Glutamatergic neuron (in vitro differentiated cells): ENCODE measurements at regions not wholly inside any gene's neighbourhood (a gene's known extent, or its start where the extent isn't known, plus 50 kb on each side); places are given as distances from the start of the nearest gene placed in this dataset.

ENCODE experiments used
- DNase-seq: peaks from one replicate; pipeline ENCODE4 v3.0.0; 2022
- H3K27ac Mint-ChIP-seq: one replicate; pipeline ENCODE4 v1.8.0; 2020; ENCODE audit warnings: mild to moderate bottlenecking, mixed read lengths, inconsistent platforms; ENCODE audit not compliant: unreplicated experiment
- H3K27me3 Mint-ChIP-seq: one replicate; pipeline ENCODE4 v1.8.0; 2020; ENCODE audit warnings: mild to moderate bottlenecking, moderate library complexity, mixed read lengths, inconsistent platforms; ENCODE audit not compliant: unreplicated experiment
- H3K36me3 Mint-ChIP-seq: one replicate; pipeline ENCODE4 v1.8.0; 2020; ENCODE audit warnings: mild to moderate bottlenecking, mixed read lengths, inconsistent platforms; ENCODE audit not compliant: unreplicated experiment
- H3K4me1 Mint-ChIP-seq: one replicate; pipeline ENCODE4 v1.8.0; 2020; ENCODE audit warnings: mild to moderate bottlenecking, low read depth, mixed read lengths, inconsistent platforms; ENCODE audit not compliant: unreplicated experiment
- H3K4me3 Mint-ChIP-seq: one replicate; pipeline ENCODE4 v1.8.0; 2020; ENCODE audit warnings: mild to moderate bottlenecking, mixed read lengths, inconsistent platforms; ENCODE audit not compliant: unreplicated experiment
- H3K9me3 Mint-ChIP-seq: one replicate; pipeline ENCODE4 v1.8.0; 2020; ENCODE audit warnings: mild to moderate bottlenecking, moderate library complexity, mixed read lengths, inconsistent platforms; ENCODE audit not compliant: unreplicated experiment
- TF ChIP-seq, protein P1 (sequence below): fragments of 200-600 bp; sonication (generic); IDR thresholded peaks from one replicate; pipeline ENCODE4 v1.5.0; 2021; ENCODE audit not compliant: partially characterized antibody, unreplicated experiment

DNA sequence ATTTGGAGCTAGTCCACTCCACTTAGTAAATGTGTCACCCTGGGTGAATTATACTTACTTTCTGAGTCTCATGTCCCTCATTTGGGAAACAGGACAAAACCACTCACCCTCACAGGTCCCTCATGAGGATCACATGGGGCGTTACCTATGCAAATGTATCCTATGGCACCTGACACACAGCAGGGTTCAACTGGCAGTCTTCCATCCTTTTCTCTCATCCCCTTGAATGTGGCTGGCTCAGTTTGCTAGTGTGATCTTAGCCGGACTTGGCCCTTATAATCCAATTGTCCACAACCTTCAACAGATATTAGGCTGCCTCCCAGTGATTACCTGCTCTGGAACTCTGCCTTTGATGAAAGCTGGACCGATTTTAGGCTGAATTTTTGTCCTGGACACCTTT, 308.8 kb downstream of the MAP2K6 start:
- Mint-ChIP-seq H3K4me3 (no peak overlapping the region), H3K9me3 (no peaks in the 10 kb centered on the region), H3K27me3 (peaks cover 2% of the 10 kb centered on the region), H3K4me1 (no peaks in the 10 kb centered on the region), H3K27ac (no peak overlapping the region), H3K36me3 (no peaks in the 10 kb centered on the region)
- TF ChIP-seq, protein P1, sequence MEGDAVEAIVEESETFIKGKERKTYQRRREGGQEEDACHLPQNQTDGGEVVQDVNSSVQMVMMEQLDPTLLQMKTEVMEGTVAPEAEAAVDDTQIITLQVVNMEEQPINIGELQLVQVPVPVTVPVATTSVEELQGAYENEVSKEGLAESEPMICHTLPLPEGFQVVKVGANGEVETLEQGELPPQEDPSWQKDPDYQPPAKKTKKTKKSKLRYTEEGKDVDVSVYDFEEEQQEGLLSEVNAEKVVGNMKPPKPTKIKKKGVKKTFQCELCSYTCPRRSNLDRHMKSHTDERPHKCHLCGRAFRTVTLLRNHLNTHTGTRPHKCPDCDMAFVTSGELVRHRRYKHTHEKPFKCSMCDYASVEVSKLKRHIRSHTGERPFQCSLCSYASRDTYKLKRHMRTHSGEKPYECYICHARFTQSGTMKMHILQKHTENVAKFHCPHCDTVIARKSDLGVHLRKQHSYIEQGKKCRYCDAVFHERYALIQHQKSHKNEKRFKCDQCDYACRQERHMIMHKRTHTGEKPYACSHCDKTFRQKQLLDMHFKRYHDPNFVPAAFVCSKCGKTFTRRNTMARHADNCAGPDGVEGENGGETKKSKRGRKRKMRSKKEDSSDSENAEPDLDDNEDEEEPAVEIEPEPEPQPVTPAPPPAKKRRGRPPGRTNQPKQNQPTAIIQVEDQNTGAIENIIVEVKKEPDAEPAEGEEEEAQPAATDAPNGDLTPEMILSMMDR: no peak
- DNase-seq: no peak

DNA sequence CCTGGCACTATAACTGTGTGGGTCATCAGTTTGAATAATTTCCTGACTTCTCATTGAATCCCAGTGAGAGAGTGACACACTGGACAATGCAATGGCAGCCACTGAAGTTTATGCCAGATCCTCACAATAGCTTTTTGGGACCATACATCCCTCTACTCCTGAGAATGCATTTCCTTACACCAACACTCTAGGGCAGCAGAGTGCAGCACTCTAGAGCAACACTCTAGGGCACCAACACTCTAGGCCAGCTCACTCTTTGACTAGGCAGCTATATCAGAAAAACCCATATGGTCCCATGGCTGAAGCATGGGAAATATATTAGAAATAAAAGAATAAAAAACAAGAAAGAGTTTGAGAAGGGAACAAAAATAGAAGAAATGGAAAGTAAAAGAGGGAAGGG, 309.2 kb downstream of the MAP2K6 start:
- H3K27me3 Mint-ChIP-seq: peaks cover 2% of the 10 kb centered on the region
- H3K4me1 Mint-ChIP-seq: no peaks in the 10 kb centered on the region
- H3K36me3 Mint-ChIP-seq: no peaks in the 10 kb centered on the region
- H3K4me3 Mint-ChIP-seq: no peak overlapping the region
- TF ChIP-seq, protein P1: no peak
- H3K27ac Mint-ChIP-seq: no peak overlapping the region
- DNase-seq: no peak
- H3K9me3 Mint-ChIP-seq: no peaks in the 10 kb centered on the region

DNA sequence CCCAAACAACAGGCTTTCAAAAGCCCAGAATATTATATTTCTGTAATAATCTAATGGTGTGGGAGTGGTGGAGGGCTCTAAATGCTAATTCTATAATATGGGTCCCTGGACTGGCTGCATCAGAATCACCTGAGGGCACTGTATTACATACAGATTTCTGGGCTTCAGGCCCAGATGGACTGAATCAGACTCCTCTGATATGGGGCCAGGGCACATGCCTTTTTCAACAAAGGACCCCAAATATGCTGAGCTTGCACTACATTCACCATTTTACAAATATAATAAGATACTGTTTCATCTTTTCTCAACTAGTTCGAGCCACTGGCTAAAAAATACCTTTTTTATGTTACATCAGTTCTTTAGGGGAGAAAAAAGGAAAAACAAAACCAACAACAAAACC, 309.7 kb downstream of the MAP2K6 start:
- no peak for DNase-seq
- H3K36me3 Mint-ChIP-seq: no peaks in the 10 kb centered on the region
- no peaks in the 10 kb centered on the region for H3K9me3 Mint-ChIP-seq
- H3K27ac Mint-ChIP-seq: no peak overlapping the region
- H3K4me3 Mint-ChIP-seq: no peak overlapping the region
- TF ChIP-seq, protein P1: no peak
- H3K27me3 Mint-ChIP-seq: peaks cover 2% of the 10 kb centered on the region
- no peaks in the 10 kb centered on the region for H3K4me1 Mint-ChIP-seq

DNA sequence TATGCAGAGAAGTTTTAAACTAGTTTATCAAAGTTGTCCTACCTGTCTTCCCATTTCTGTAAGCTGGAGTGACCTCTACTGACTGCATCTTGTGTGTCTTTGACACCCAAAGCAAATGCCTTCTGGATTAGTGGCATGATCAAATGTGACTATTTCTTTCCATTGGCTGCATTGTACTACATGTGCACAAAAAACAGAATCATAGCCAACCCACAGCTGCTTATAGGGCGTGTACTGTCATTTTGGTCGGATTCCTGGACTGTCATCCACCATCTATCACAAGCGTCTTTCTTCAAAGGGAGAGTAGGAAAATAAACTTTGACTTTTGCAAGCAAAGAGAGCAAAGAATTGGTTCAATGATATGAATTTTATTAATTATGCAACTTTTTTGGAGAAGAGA, 310.6 kb downstream of the MAP2K6 start:
- Mint-ChIP-seq H3K27me3 (peaks cover 2% of the 10 kb centered on the region), H3K9me3 (no peaks in the 10 kb centered on the region), H3K36me3 (no peaks in the 10 kb centered on the region), H3K4me3 (no peak overlapping the region), H3K27ac (no peak overlapping the region), H3K4me1 (no peaks in the 10 kb centered on the region)
- DNase-seq: no peak
- TF ChIP-seq, protein P1: no peak

DNA sequence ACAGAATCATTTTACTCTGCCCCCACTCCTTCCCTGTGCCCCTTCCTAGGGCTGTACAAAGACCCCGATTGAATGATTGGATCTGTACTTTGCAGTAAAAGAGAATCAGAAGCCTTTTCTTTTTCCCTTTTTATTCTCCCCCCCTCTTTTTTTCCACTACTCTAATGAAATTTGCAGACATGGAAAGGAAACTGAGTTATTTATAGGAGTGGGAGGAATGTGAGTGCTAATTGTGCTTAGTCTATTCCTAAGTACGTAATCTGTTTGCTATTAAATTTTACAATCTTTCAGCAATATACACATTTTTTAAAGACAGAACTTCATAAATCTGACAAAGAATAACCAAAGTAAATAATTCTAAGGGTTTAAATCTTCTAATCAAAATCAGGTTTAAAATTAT, 314.3 kb downstream of the MAP2K6 start:
- Mint-ChIP-seq H3K27me3 (no peaks in the 10 kb centered on the region), H3K9me3 (no peaks in the 10 kb centered on the region), H3K4me3 (no peak overlapping the region), H3K36me3 (no peaks in the 10 kb centered on the region), H3K27ac (no peak overlapping the region), H3K4me1 (no peaks in the 10 kb centered on the region)
- TF ChIP-seq, protein P1: no peak
- DNase-seq: no peak
